ENCODE measurements at regions not wholly inside any gene's neighbourhood (a gene's known extent, or its start where the extent isn't known, plus 50 kb on each side); places are given as distances from the start of the nearest gene placed in this dataset.

- Histone ChIP-seq H2AFZ (ENCODE audit: low read depth, low read length) (no peak overlapping the region), H3K27ac (ENCODE audit: low read length) (no peak overlapping the region), H3K4me2 (ENCODE audit: low read length) (no peak overlapping the region), H3K36me3 (replicated peaks; ENCODE audit: low read depth, low read length) (no peaks in the 10 kb centered on the region), H3K9me3 (ENCODE audit: insufficient read depth, low read length) (no peaks in the 10 kb centered on the region), H4K20me1 (ENCODE audit: insufficient read depth, low read length) (no peaks in the 10 kb centered on the region), H3K9ac (ENCODE audit: low read length) (no peak overlapping the region), H3K79me2 (ENCODE audit: low read length) (no peaks in the 10 kb centered on the region), H3K27me3 (ENCODE audit: low read depth, low read length) (no peaks in the 10 kb centered on the region), H3K4me1 (ENCODE audit: low read length) (no peaks in the 10 kb centered on the region), H3K4me3 (ENCODE audit: low read length) (no peak overlapping the region)
- TF ChIP-seq CTCF (IDR thresholded peaks at IDR 0.05; ENCODE audit: low read depth, low read length): no peak
- TF ChIP-seq EZH2phosphoT487 (IDR thresholded peaks at IDR 0.05; ENCODE audit: low read depth): no peak
These were observed 91.5 kb upstream of the CDH7 start for GRCh38 chr18:65659312-65659711.

GRCh38 chr18:65651192-65651591 lies 99.6 kb upstream of the CDH7 start:
- Histone ChIP-seq H3K9me3 (ENCODE audit: insufficient read depth, low read length) (peaks cover 17% of the 10 kb centered on the region; the same call in 1 of the 2 replicates), H3K4me2 (ENCODE audit: low read length) (no peak overlapping the region), H3K4me3 (ENCODE audit: low read length) (no peak overlapping the region), H3K9ac (ENCODE audit: low read length) (no peak overlapping the region), H3K36me3 (replicated peaks; ENCODE audit: low read depth, low read length) (no peaks in the 10 kb centered on the region), H3K79me2 (ENCODE audit: low read length) (no peaks in the 10 kb centered on the region), H2AFZ (ENCODE audit: low read depth, low read length) (0 out of 2 replicates have a peak overlapping the region, but pooled peaks have one; percentile 1), H4K20me1 (ENCODE audit: insufficient read depth, low read length) (no peaks in the 10 kb centered on the region), H3K27ac (ENCODE audit: low read length) (no peak overlapping the region), H3K27me3 (ENCODE audit: low read depth, low read length) (no peaks in the 10 kb centered on the region), H3K4me1 (ENCODE audit: low read length) (no peaks in the 10 kb centered on the region)
- no peak for TF ChIP-seq EZH2phosphoT487 (IDR thresholded peaks at IDR 0.05; ENCODE audit: low read depth)
- no peak for TF ChIP-seq CTCF (IDR thresholded peaks at IDR 0.05; ENCODE audit: low read depth, low read length)

GRCh38 chr18:65632236-65632635 lies 118.6 kb upstream of the CDH7 start:
- no peaks in the 10 kb centered on the region for H3K4me1 ChIP-seq (ENCODE audit: low read length)
- no peaks in the 10 kb centered on the region for H3K79me2 ChIP-seq (ENCODE audit: low read length)
- H3K27ac ChIP-seq (ENCODE audit: low read length): no peak overlapping the region
- no peak overlapping the region for H2AFZ ChIP-seq (ENCODE audit: low read depth, low read length)
- no peaks in the 10 kb centered on the region for H4K20me1 ChIP-seq (ENCODE audit: insufficient read depth, low read length)
- no peak for TF ChIP-seq CTCF (IDR thresholded peaks at IDR 0.05; ENCODE audit: low read depth, low read length)
- no peak for TF ChIP-seq EZH2phosphoT487 (IDR thresholded peaks at IDR 0.05; ENCODE audit: low read depth)
- H3K4me2 ChIP-seq (ENCODE audit: low read length): no peak overlapping the region
- no peaks in the 10 kb centered on the region for H3K9me3 ChIP-seq (ENCODE audit: insufficient read depth, low read length)
- no peaks in the 10 kb centered on the region for H3K27me3 ChIP-seq (ENCODE audit: low read depth, low read length)
- no peaks in the 10 kb centered on the region for H3K36me3 ChIP-seq (replicated peaks; ENCODE audit: low read depth, low read length)
- H3K9ac ChIP-seq (ENCODE audit: low read length): no peak overlapping the region
- H3K4me3 ChIP-seq (ENCODE audit: low read length): no peak overlapping the region

DNA sequence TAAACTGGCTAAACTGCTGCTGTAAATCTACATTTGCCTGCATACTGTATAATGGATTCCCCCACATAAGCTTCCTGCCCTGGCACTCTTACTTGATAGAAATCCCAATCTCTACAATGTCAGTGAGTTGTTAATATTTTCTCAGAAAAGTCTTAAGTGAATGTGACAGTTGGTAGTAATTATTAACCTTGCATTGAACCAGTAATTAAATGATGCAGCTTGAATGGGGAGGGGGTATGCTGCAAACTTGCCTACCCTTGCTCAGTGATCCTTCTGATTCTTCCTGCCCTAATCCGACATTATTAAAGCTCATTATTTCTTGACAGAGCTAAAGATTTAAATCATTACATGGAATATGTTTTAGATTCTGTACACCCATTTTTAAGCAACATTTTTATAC lies 119.0 kb upstream of the CDH7 start:
- Histone ChIP-seq H3K9me3 (ENCODE audit: insufficient read depth, low read length) (no peaks in the 10 kb centered on the region), H3K4me1 (ENCODE audit: low read length) (no peaks in the 10 kb centered on the region), H3K27ac (ENCODE audit: low read length) (no peak overlapping the region), H2AFZ (ENCODE audit: low read depth, low read length) (no peak overlapping the region), H3K79me2 (ENCODE audit: low read length) (no peaks in the 10 kb centered on the region), H3K27me3 (ENCODE audit: low read depth, low read length) (no peaks in the 10 kb centered on the region), H3K9ac (ENCODE audit: low read length) (no peak overlapping the region), H3K4me2 (ENCODE audit: low read length) (no peak overlapping the region), H4K20me1 (ENCODE audit: insufficient read depth, low read length) (no peaks in the 10 kb centered on the region), H3K4me3 (ENCODE audit: low read length) (no peak overlapping the region), H3K36me3 (replicated peaks; ENCODE audit: low read depth, low read length) (no peaks in the 10 kb centered on the region)
- TF ChIP-seq CTCF (IDR thresholded peaks at IDR 0.05; ENCODE audit: low read depth, low read length) (no peak), EZH2phosphoT487 (IDR thresholded peaks at IDR 0.05; ENCODE audit: low read depth) (no peak)

Data from OCI-LY3 (cell line).